Naive thymus-derived CD4-positive, alpha-beta T cell (primary cell): ENCODE measurements at regions not wholly inside any gene's neighbourhood (a gene's known extent, or its start where the extent isn't known, plus 50 kb on each side); places are given as distances from the start of the nearest gene placed in this dataset.

ENCODE experiments used
- ATAC-seq: fragments of 150-1000 bp; cut with Tn5 transposase; 2 replicates; pipeline ENCODE4 v1.10.0; 2021; ENCODE audit warnings: mild to moderate bottlenecking, moderate library complexity
- CTCF ChIA-PET: fragments of 350-600 bp; sonication (Branson Sonifier 250); formaldehyde crosslinking; loops from one replicate; lab custom pipeline; 2021; ENCODE audit warnings: antibody characterized with exemption; lab: Charles Lee
- POLR2A ChIA-PET: fragments of 350-600 bp; sonication (Branson Sonifier 250); formaldehyde crosslinking; loops from one replicate; lab custom pipeline; 2021; ENCODE audit warnings: antibody characterized with exemption, inconsistent platforms; lab: Charles Lee
- DNase-seq, 9 donors: peaks; one replicate each; pipeline versions ENCODE4 v3.0.0 to v3.0.0-alpha.2; 2020 to 2022; ENCODE audit warnings: mixed read lengths in 1 of 9
- H3K27ac ChIP-seq: one replicate; pipeline ENCODE4 v1.7.0; 2013; ENCODE audit warnings: mild to moderate bottlenecking, low read depth, low read length, moderate library complexity
- H3K27me3 ChIP-seq, 2 donors: one replicate each; pipeline ENCODE4 v1.7.0; 2013; ENCODE audit warnings: low read length in 2 of 2, mild to moderate bottlenecking in 2 of 2, moderate library complexity in 2 of 2; ENCODE audit not compliant: control insufficient read depth in 2 of 2, insufficient read depth in 2 of 2
- H3K36me3 ChIP-seq, 3 experiments: 1 replicate in 2 of 3; 2 replicates in 1 of 3; pipeline ENCODE4 v1.7.0; 2013; ENCODE audit warnings: low read length in 3 of 3, mild to moderate bottlenecking in 3 of 3, moderate library complexity in 1 of 3; ENCODE audit not compliant: insufficient read depth in 3 of 3, control insufficient read depth in 2 of 3
- H3K4me1 ChIP-seq, 2 donors: one replicate each; pipeline ENCODE4 v1.7.0; 2013; ENCODE audit warnings: low read length in 2 of 2, mild to moderate bottlenecking in 2 of 2, moderate library complexity in 1 of 2; ENCODE audit not compliant: control insufficient read depth in 2 of 2, insufficient read depth in 2 of 2
- H3K4me3 ChIP-seq: 2 replicates; pipeline ENCODE4 v1.7.0; 2013; ENCODE audit warnings: mild to moderate bottlenecking, low read length
- H3K9me3 ChIP-seq, 3 experiments: 1 replicate in 2 of 3; 2 replicates in 1 of 3; pipeline ENCODE4 v1.7.0; 2013; ENCODE audit warnings: low read length in 3 of 3; ENCODE audit not compliant: control insufficient read depth in 2 of 3
- H3K27ac Mint-ChIP-seq, 9 donors: one replicate each; pipeline ENCODE4 v1.8.0; 2020 to 2022; ENCODE audit warnings: mixed read lengths in 9 of 9, mild to moderate bottlenecking in 8 of 9, moderate library complexity in 5 of 9, inconsistent platforms in 2 of 9
- H3K27me3 Mint-ChIP-seq, 5 donors: one replicate each; pipeline ENCODE4 v1.8.0; 2021 to 2022; ENCODE audit warnings: mixed read lengths in 5 of 5, mild to moderate bottlenecking in 1 of 5
- H3K36me3 Mint-ChIP-seq, 5 donors: one replicate each; pipeline ENCODE4 v1.8.0; 2020 to 2022; ENCODE audit warnings: mixed read lengths in 5 of 5, mild to moderate bottlenecking in 3 of 5, inconsistent platforms in 1 of 5
- H3K4me1 Mint-ChIP-seq, 7 donors: one replicate each; pipeline ENCODE4 v1.8.0; 2020 to 2022; ENCODE audit warnings: mixed read lengths in 7 of 7, mild to moderate bottlenecking in 3 of 7, inconsistent platforms in 1 of 7
- H3K4me3 Mint-ChIP-seq, 10 donors: one replicate each; pipeline ENCODE4 v1.8.0; 2020 to 2022; ENCODE audit warnings: mild to moderate bottlenecking in 10 of 10, mixed read lengths in 10 of 10, moderate library complexity in 6 of 10, inconsistent platforms in 2 of 10
- H3K9me3 Mint-ChIP-seq, 11 donors: one replicate each; pipeline ENCODE4 v1.8.0; 2020 to 2022; ENCODE audit warnings: mixed read lengths in 11 of 11, mild to moderate bottlenecking in 4 of 11, inconsistent platforms in 1 of 11, moderate library complexity in 1 of 11
- intact Hi-C, 2 donors: fragments of 100-400 bp; cut with micrococcal nuclease; formaldehyde crosslinking; loops; one replicate each; pipeline ENCODE4 v1.15.1; 2023

- Mint-ChIP-seq H3K4me1 (no peaks in the 10 kb centered on the region), H3K9me3 (peaks cover 0 to 26% (median 6%) of the 10 kb centered on the region in 11 donors), H3K36me3 (no peaks in the 10 kb centered on the region), H3K27me3 (peaks cover 0 to 13% (median 4%) of the 10 kb centered on the region in 5 donors), H3K4me3 (no peak overlapping the region), H3K27ac (no peak overlapping the region)
- intact Hi-C loops, result no loop called here
- Histone ChIP-seq H3K4me1 (no peaks in the 10 kb centered on the region), H3K27me3 (no peaks in the 10 kb centered on the region), H3K36me3 (no peaks in the 10 kb centered on the region), H3K9me3 (no peaks in the 10 kb centered on the region), H3K27ac (no peak overlapping the region), H3K4me3 (no peak overlapping the region)
- no peak for DNase-seq
- no peak for ATAC-seq
- ChIA-PET CTCF (no interaction called here), POLR2A (no interaction called here)
Observed at GRCh38 chr12:127414186-127414585, 852.8 kb upstream of the TMEM132C start.

GRCh38 chr12:127414636-127415035 lies 852.3 kb upstream of the TMEM132C start:
- Histone ChIP-seq H3K27ac (no peak overlapping the region), H3K27me3 (no peaks in the 10 kb centered on the region), H3K36me3 (no peaks in the 10 kb centered on the region), H3K4me3 (no peak overlapping the region), H3K4me1 (no peaks in the 10 kb centered on the region), H3K9me3 (no peaks in the 10 kb centered on the region)
- DNase-seq, result no peak
- ATAC-seq, result no peak
- CTCF ChIA-PET, result no interaction called here
- Mint-ChIP-seq H3K36me3 (no peaks in the 10 kb centered on the region), H3K27me3 (peaks cover 0 to 13% (median 4%) of the 10 kb centered on the region in 5 donors), H3K4me1 (no peaks in the 10 kb centered on the region), H3K4me3 (no peak overlapping the region), H3K27ac (no peak overlapping the region), H3K9me3 (peaks cover 0 to 26% (median 6%) of the 10 kb centered on the region in 11 donors)
- POLR2A ChIA-PET, result no interaction called here
- intact Hi-C loops, result no loop called here

- H3K4me1 ChIP-seq, result no peaks in the 10 kb centered on the region
- no peaks in the 10 kb centered on the region for H3K27me3 ChIP-seq
- intact Hi-C loops, result no loop called here
- H3K9me3 ChIP-seq, result no peaks in the 10 kb centered on the region
- CTCF ChIA-PET, result no interaction called here
- H3K27ac Mint-ChIP-seq, result no peak overlapping the region
- H3K4me3 Mint-ChIP-seq, result no peak overlapping the region
- no peaks in the 10 kb centered on the region for H3K36me3 Mint-ChIP-seq
- H3K4me3 ChIP-seq, result no peak overlapping the region
- no peaks in the 10 kb centered on the region for H3K4me1 Mint-ChIP-seq
- H3K27ac ChIP-seq, result no peak overlapping the region
- peaks cover 0 to 6% (median 5%) of the 10 kb centered on the region in 5 donors for H3K27me3 Mint-ChIP-seq
- ATAC-seq (no peak), DNase-seq (no peak)
- H3K36me3 ChIP-seq, result no peaks in the 10 kb centered on the region
- H3K9me3 Mint-ChIP-seq, result peaks cover 3 to 26% (median 7%) of the 10 kb centered on the region in 11 donors
- POLR2A ChIA-PET, result no interaction called here
Observed at GRCh38 chr12:127416796-127417195, 850.2 kb upstream of the TMEM132C start.

- no peaks in the 10 kb centered on the region for H3K9me3 ChIP-seq
- Mint-ChIP-seq H3K4me1 (no peaks in the 10 kb centered on the region), H3K4me3 (no peak overlapping the region), H3K9me3 (peaks cover 3 to 19% (median 7%) of the 10 kb centered on the region in 11 donors), H3K27me3 (peaks cover 0 to 6% (median 3%) of the 10 kb centered on the region in 5 donors), H3K27ac (no peak overlapping the region), H3K36me3 (no peaks in the 10 kb centered on the region)
- no peaks in the 10 kb centered on the region for H3K4me1 ChIP-seq
- no peak overlapping the region for H3K4me3 ChIP-seq
- ChIA-PET CTCF (no interaction called here), POLR2A (no interaction called here)
- intact Hi-C loops, result no loop called here
- H3K27me3 ChIP-seq, result no peaks in the 10 kb centered on the region
- no peak overlapping the region for H3K27ac ChIP-seq
- ATAC-seq, result no peak
- H3K36me3 ChIP-seq, result no peaks in the 10 kb centered on the region
- no peak for DNase-seq
Observed at GRCh38 chr12:127419111-127419510, 847.9 kb upstream of the TMEM132C start.

GRCh38 chr12:127421614-127422013 lies 845.4 kb upstream of the TMEM132C start:
- no peaks in the 10 kb centered on the region for H3K36me3 Mint-ChIP-seq
- H3K27me3 Mint-ChIP-seq, result peaks cover 0 to 6% (median 3%) of the 10 kb centered on the region in 5 donors
- peaks cover 3 to 19% (median 7%) of the 10 kb centered on the region in 11 donors for H3K9me3 Mint-ChIP-seq
- H3K4me1 ChIP-seq, result no peaks in the 10 kb centered on the region
- no peaks in the 10 kb centered on the region for H3K36me3 ChIP-seq
- ChIA-PET POLR2A (no interaction called here), CTCF (no interaction called here)
- no peak overlapping the region for H3K27ac ChIP-seq
- no peak overlapping the region for H3K4me3 ChIP-seq
- DNase-seq, result no peak
- no peaks in the 10 kb centered on the region for H3K9me3 ChIP-seq
- no peak overlapping the region for H3K4me3 Mint-ChIP-seq
- H3K27me3 ChIP-seq, result no peaks in the 10 kb centered on the region
- intact Hi-C loops, result no loop called here
- H3K27ac Mint-ChIP-seq, result no peak overlapping the region
- ATAC-seq, result no peak
- no peaks in the 10 kb centered on the region for H3K4me1 Mint-ChIP-seq

GRCh38 chr12:127422935-127423566 lies 843.9 kb upstream of the TMEM132C start:
- POLR2A ChIA-PET, result no interaction called here
- Mint-ChIP-seq H3K4me3 (no peak overlapping the region), H3K4me1 (no peaks in the 10 kb centered on the region)

GRCh38 chr12:127425474-127425873 lies 841.5 kb upstream of the TMEM132C start:
- DNase-seq, result no peak
- Histone ChIP-seq H3K27ac (no peak overlapping the region), H3K27me3 (no peaks in the 10 kb centered on the region), H3K4me3 (no peak overlapping the region), H3K9me3 (no peaks in the 10 kb centered on the region), H3K4me1 (no peaks in the 10 kb centered on the region), H3K36me3 (no peaks in the 10 kb centered on the region)
- Mint-ChIP-seq H3K27me3 (peaks cover 0 to 19% (median 0%) of the 10 kb centered on the region in 5 donors), H3K27ac (no peak overlapping the region), H3K4me3 (no peak overlapping the region), H3K9me3 (peaks cover 0 to 8% (median 3%) of the 10 kb centered on the region in 11 donors), H3K36me3 (no peaks in the 10 kb centered on the region), H3K4me1 (no peaks in the 10 kb centered on the region)
- ATAC-seq, result no peak
- CTCF ChIA-PET, result interaction anchor here (0.6 kb wide), 1 partner anchor 1308 kb away, joined by 3 read pairs; no protein-coding TSS in a partner anchor
- POLR2A ChIA-PET, result no interaction called here
- intact Hi-C loops, result no loop called here

More at GRCh38 chr12:127422935-127423566, 843.9 kb upstream of the TMEM132C start:
- intact Hi-C loops, result no loop called here
- Histone ChIP-seq H3K36me3 (no peaks in the 10 kb centered on the region), H3K4me1 (no peaks in the 10 kb centered on the region), H3K9me3 (no peaks in the 10 kb centered on the region), H3K4me3 (no peak overlapping the region), H3K27me3 (no peaks in the 10 kb centered on the region), H3K27ac (no peak overlapping the region)
- DNase-seq (no peak), ATAC-seq (no peak)
- H3K9me3 Mint-ChIP-seq, result peaks cover 0 to 12% (median 6%) of the 10 kb centered on the region in 11 donors
- H3K27ac Mint-ChIP-seq, result no peak overlapping the region
- no peaks in the 10 kb centered on the region for H3K36me3 Mint-ChIP-seq
- CTCF ChIA-PET, result no interaction called here
- peaks cover 0 to 15% (median 0%) of the 10 kb centered on the region in 5 donors for H3K27me3 Mint-ChIP-seq
